GM12892 (cell line): ENCODE measurements at regions not wholly inside any gene's neighbourhood (a gene's known extent, or its start where the extent isn't known, plus 50 kb on each side); places are given as distances from the start of the nearest gene placed in this dataset.

Source experiments
- POLR2A ChIP-seq: IDR thresholded peaks from 2 replicates; pipeline ENCODE4 v1.6.1; 2011; ENCODE audit warnings: low read depth, low read length, control low read depth
- TAF1 ChIP-seq: IDR thresholded peaks from 2 replicates; pipeline ENCODE4 v1.6.1; 2011; ENCODE audit warnings: low read depth, mild to moderate bottlenecking, control low read depth, low read length, borderline replicate concordance

GRCh38 chr2:176656038-176656775 is 387.0 kb downstream of the MTX2 start:
- TF ChIP-seq POLR2A (no peak), TAF1 (no peak)
